NOMO-1 treated with dmso at 0.1 percent for 144 hours (cell line): ENCODE measurements at regions not wholly inside any gene's neighbourhood (a gene's known extent, or its start where the extent isn't known, plus 50 kb on each side); places are given as distances from the start of the nearest gene placed in this dataset.
A peak's percentile ranks its signal among the peaks of the same experiment; 100 is the strongest.

ENCODE experiments used
- DNase-seq: peaks from one replicate; lab custom pipeline; 2025; ENCODE audit not compliant: unreplicated experiment; lab: John Stamatoyannopoulos, UW

- DNase-seq: no peak
These were observed 93.0 kb downstream of the MTPAP start for GRCh38 chr10:30256084-30256483.

DNA sequence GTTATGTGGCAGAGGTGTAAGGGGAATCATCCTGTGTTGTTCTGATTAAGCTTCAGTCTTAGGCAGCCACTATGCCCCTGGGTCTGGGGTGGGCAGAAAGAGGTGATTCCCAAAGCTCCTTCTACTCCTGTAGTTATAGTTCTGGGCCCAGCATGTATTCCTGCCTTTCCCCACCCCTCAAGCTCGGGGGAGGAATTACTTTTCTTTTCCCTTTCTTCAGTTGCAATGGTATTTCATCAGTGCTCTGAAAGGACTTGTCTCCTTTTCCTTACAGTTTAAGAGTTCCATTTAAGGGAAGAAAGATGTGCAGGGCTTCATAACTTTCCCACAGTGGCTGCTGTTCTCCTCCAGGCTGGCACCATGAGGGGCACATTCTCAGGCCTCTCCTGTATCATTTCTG is 94.2 kb downstream of the MTPAP start:
- DNase-seq: no peak

GRCh38 chr10:30248728-30249127 is 100.3 kb downstream of the MTPAP start:
- DNase-seq: no peak

DNA sequence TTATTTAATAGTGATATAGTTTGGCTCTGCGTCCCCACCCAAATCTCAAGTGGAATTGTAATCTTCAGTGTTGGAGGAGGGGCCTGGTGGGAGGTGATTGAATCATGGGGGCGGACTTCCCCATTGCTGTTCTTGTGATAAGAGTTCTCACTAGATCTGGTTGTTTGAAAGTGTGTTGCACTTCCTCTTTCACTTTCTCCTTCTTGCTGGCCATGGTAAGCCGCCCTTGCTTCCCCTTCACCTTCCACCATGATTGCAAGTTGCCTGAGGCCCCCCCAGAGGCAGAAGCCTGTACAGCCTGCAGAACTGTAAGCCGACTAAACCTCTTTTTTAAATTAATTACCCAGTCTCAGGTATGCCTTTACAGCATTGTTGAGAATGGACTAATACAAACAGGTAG is 101.4 kb downstream of the MTPAP start:
- peak; percentile 56 for DNase-seq

- DNase-seq: no peak
These were observed 107.5 kb downstream of the MTPAP start for GRCh38 chr10:30241422-30242110.

DNA sequence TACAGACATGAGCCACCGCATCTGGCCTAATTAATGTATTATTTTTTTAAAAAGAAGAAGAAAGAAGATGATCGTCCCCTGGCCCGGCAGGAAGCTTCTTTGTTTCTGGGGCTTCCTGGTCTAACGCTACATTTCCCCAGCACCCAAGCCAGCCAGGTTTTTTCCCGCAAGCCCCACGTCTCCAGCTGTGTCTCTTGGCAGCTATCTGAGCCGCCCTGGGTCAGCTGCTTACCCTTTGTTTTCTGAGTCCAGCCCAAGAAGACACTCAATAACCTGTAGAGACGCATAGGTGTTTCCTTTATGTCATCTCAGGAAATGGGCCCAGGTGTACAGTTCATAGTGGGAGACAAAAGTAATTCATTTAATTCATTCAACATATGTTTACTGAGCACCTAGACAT is 110.2 kb downstream of the MTPAP start:
- no peak for DNase-seq

- DNase-seq: no peak
These were observed 115.7 kb downstream of the MTPAP start for GRCh38 chr10:30233186-30233959.

DNA sequence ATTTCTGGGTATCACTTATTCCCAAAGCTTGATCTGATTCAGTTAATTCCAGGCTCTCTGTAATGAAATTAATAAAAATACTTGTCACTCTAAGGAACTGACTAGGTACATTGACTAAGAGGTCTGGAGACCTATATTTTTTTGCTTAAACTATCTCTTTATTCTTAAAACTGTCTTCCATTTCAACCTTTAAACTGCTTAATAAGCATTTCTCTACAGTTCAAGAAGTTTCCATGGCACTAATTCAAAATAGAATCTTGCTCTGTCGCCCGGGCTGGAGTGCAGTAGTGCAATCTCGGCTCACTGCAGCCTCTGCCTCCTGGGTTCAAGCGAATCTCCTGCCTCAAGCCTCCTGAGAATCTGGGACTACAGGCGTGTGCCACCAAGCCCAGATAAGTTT is 117.4 kb downstream of the MTPAP start:
- no peak for DNase-seq

GRCh38 chr10:30231071-30231652 is 117.9 kb downstream of the MTPAP start:
- DNase-seq: peak; percentile 70

DNA sequence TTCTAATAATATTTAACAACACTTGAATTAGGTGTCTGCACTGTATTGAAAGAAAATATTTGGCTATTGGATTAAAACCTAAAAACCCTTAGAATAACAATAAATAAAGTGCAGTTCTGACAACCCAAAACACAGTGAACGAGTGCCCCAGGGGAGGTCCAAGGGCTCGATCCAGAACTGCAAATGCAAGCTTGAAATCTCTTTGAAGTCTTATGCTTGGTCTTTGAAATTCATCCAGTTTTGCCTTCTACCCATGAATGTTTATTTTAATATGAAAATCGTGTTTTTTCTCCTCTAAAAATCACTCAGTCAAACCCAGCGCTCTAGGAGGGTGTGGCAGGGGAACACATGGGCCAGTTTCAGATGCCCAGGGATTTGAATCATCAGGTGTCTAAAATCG is 119.5 kb downstream of the MTPAP start:
- DNase-seq: no peak

DNA sequence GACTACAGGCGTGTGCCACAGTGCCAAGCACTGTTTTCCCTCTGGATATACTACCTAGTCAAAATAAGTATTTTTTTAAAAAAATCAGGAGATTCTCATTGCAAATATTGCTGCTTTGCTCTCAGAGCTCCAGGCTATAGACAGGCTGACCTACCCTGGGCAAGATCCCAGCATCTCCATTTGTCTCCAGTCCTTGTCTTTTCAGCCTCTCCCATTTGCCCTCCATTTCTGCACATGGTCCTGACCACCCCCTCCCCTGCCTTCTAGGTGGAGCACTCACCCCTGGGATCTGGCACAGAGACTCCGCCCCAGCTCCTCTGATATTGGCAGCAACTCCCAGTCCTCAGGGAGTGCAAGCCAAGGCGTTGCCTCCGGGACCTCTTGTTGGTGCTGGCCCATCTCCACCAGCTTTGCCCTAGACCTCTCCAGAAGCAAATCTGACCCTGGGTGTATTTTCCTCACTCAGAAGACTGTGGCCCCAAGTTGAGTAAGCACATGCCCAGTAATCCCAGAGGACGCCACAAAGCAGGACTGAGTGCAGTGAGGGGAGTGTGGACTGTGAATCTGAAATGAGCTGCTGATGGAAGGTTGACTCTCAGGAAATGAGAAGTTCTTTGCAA is 120.6 kb downstream of the MTPAP start:
- no peak for DNase-seq

GRCh38 chr10:30227481-30227880 is 121.6 kb downstream of the MTPAP start:
- no peak for DNase-seq

- DNase-seq: peak; percentile 57
These were observed 128.9 kb downstream of the MTPAP start for GRCh38 chr10:30219971-30220751.

- DNase-seq: no peak
These were observed 132.3 kb downstream of the MTPAP start for GRCh38 chr10:30216821-30217220.

- no peak for DNase-seq
These were observed 133.5 kb downstream of the MTPAP start for GRCh38 chr10:30215623-30216022.

- DNase-seq: no peak
These were observed 133.9 kb downstream of the MTPAP start for GRCh38 chr10:30215141-30215540.

DNA sequence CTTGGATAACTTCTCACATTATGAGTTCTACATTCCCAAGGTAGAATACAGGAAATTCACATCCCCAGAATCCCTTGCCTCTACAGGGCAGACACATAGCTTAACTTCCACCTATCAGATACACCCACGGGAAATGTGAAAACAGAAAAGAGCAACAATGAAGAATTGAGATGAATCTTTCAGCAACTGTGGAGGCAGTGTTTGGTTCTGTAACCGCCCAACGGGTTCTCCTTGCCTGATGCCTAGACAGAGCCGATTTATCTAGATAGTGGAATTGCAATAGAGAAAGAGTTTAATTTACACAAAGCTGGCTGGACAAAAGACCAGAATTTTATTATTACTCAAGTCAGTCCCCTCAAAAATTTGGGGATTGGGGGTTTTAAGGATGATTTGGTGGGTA is 138.8 kb downstream of the MTPAP start:
- DNase-seq: no peak

DNA sequence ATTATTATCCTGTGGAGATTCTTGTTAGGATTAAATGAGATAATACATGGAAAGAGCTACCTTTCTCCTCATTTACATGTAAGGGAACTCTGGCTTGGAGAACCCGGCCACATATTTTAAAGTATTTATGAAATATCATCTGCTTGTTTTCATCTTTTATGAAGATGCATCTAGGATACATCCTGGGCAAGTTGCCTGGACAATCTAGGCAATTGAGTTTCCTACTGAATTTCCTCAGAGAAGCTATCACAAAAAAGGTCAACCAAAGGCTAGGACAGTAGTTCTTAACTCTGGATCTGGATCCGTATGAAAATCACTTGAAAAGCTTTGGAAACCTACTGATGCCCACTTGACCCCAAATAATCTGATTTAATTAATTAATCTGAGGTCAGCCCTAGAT is 140.7 kb downstream of the MTPAP start:
- no peak for DNase-seq

DNA sequence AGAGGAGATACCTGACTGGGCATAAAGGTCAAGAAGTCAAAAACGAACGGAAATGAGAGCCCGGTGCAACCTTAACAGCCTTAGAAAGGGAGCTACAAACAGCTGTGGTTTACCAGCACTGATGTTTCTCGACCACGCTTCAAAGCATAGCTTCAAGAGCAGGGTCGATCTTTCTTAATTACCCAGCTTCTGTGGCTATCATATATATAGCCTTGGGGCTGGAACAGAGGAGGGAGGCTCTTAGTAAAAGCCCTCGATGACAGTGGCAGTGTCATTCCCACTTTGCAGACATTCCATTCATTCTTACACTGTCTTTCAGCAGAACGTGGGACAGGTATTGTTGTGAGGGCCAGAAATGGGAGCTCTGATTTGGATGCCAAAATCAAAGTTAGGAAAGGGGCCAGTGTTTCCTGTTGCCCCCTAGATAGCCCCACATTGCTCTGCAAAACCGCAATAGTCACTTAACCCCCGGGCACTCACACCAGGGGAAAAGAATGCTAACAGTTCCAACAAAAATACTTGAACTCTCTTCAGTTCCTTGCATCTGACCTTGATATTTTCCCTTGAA is 141.5 kb downstream of the MTPAP start:
- no peak for DNase-seq

DNA sequence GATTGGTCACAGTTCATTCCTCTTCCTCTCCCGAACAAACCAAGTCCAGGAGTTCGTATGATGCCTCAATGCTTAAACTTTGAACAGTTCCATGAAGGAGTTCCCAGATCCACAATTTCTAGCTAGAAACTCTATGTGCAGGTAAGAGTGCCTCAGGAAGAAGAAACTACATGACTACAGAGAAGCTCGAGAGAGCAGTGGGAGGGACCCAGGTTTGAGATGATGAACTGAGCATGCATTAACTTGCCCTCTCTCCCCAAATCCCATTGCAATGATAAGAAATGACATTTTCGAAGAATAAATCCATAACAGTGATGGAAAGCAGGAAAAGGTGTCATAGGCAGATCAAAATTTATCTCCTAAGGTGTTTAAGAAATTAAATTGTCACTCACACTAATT is 140.6 kb upstream of the JCAD start:
- DNase-seq: no peak
